ENCODE measurements at regions not wholly inside any gene's neighbourhood (a gene's known extent, or its start where the extent isn't known, plus 50 kb on each side); places are given as distances from the start of the nearest gene placed in this dataset.
"Not testable (repeated sequence)": the region's sequence is repeated elsewhere in the genome, so short reads cannot be mapped to it uniquely, and the experiment has no call there.

DNA sequence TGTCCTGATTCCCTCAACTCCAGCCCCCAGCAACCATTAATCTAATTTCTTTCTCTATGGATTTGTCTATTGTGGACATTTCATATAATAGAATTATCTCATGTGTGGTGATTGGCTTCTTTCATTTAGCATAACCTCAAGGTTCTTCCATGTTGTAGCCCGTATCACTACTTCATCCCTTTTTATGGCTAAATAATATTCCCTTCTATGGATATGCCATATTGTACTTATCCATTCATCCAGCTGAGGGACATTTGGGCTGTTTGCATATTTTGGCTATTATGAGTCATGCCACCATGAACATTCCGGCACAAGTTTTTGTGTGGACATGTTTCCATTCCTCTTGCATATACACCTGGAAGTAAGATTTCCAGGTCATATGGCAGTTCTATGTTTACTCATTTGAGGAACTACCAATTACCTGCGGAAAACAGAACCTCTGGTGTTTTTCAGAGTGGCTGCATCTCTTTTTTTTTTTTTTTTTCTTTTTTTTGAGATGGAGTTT lies 108.7 kb upstream of the MAP1LC3B2 start:
- ChIA-PET CTCF (no interaction called here), POLR2A (no interaction called here)
- TF ChIP-seq, protein P1, sequence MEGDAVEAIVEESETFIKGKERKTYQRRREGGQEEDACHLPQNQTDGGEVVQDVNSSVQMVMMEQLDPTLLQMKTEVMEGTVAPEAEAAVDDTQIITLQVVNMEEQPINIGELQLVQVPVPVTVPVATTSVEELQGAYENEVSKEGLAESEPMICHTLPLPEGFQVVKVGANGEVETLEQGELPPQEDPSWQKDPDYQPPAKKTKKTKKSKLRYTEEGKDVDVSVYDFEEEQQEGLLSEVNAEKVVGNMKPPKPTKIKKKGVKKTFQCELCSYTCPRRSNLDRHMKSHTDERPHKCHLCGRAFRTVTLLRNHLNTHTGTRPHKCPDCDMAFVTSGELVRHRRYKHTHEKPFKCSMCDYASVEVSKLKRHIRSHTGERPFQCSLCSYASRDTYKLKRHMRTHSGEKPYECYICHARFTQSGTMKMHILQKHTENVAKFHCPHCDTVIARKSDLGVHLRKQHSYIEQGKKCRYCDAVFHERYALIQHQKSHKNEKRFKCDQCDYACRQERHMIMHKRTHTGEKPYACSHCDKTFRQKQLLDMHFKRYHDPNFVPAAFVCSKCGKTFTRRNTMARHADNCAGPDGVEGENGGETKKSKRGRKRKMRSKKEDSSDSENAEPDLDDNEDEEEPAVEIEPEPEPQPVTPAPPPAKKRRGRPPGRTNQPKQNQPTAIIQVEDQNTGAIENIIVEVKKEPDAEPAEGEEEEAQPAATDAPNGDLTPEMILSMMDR (IDR thresholded peaks at IDR 0.05; ENCODE audit: control extremely low read depth, extremely low read depth, low read depth, missing control alignments), result no peak
- DNase-seq (ENCODE audit: extremely low spot score), result no peak

- CTCF ChIA-PET, result interaction anchor here (1.0 kb wide), 1 partner anchor 13 kb away, joined by 4 read pairs; no protein-coding TSS in a partner anchor
- DNase-seq (ENCODE audit: extremely low spot score); POLR2A ChIA-PET: not testable (repeated sequence)
Measured at GRCh38 chr12:116452975-116453374, 106.2 kb upstream of the MAP1LC3B2 start.

- ChIA-PET CTCF (no interaction called here), POLR2A (no interaction called here)
- TF ChIP-seq, protein P1 (IDR thresholded peaks at IDR 0.05; ENCODE audit: control extremely low read depth, extremely low read depth, low read depth, missing control alignments), result no peak
- no peak for DNase-seq (ENCODE audit: extremely low spot score)
Measured at GRCh38 chr12:116453631-116454030, 105.5 kb upstream of the MAP1LC3B2 start.

DNA sequence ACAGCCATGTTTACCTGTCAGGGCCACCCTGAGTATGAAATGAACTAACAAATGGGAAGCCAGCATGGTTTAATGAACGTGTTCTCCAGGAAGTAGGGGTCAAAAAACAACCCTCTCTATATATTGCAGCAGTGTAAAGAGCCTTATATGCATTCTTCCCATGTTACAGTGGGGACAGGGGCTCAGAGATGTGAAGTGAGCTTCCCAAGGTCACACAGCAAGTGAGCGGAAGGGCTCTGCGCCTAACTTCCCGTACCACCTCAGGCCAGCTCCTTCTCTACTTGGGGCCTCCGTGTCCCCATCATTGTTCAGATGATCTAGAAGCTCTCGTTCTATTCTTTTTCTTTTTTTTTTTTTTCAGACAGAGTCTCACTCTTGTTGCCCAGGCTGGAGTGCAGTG lies 105.1 kb upstream of the MAP1LC3B2 start:
- CTCF ChIA-PET, result no interaction called here
- no peak for DNase-seq (ENCODE audit: extremely low spot score)
- TF ChIP-seq, protein P1 (IDR thresholded peaks at IDR 0.05; ENCODE audit: control extremely low read depth, extremely low read depth, low read depth, missing control alignments), result no peak
- POLR2A ChIA-PET, result no interaction called here

DNA sequence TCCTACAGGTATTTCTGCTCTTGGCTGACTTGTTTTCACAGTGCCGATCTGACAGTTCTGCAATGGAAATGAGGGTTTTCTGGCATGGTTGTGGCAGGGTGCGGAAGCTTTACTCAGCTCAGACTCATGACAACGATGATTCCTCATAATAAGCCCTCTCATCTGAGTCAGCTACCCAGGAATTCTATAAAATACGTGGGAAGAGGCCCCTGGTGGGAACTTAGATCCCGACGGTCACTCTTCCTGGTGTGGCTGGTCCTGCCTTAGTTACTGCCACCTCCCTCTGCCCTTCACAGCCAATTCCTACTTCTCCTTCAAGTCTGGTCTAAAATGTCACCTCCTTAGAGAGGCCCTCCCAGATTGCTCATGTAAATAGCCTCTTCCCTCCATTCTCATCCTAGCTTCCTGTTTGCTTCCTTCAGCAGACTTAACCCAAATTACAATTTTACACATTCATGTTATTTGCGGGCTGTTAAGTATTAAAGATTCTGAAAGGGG lies 104.2 kb upstream of the MAP1LC3B2 start:
- TF ChIP-seq, protein P1 (IDR thresholded peaks at IDR 0.05; ENCODE audit: control extremely low read depth, extremely low read depth, low read depth, missing control alignments), result no peak
- POLR2A ChIA-PET, result no interaction called here
- DNase-seq (ENCODE audit: extremely low spot score), result no peak
- CTCF ChIA-PET, result no interaction called here

DNA sequence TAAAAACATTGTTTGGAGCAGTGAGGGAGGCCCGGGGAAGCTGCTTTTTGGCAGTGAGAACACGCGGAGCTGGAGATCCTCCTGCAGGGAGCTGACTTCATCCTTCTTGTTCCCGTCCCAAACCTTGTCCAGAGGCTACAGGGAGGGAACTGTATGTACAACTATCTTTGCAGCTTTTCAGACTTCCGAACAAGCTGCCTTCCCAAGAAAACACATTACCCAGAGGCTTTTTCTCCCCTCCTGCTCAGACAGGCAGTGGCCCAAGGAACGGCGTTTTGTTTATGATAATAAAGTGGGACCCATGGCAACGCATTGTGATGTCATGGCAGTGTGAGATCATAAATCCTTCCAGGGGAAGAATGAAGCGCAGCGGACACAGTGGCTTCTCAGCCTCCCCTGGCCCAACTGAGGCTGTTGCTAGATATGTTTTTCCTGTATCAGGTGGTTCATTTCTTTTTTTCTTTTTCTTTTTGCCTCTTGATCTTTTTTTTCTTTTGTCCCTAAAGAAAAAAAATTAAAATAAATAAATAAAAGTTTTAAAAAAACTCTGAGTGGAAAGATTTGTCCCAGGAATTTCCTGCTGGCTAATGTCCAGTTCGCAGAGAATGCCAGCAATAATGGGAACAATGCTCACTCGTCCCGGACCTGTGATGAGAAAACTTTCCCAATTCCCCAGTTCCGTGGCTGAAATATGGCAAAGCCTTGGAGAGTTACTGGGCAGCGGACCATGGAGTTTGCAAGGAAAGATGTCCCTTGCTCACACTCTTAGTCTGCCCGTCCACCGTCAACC lies 103.4 kb upstream of the MAP1LC3B2 start:
- ChIA-PET CTCF (no interaction called here), POLR2A (no interaction called here)
- DNase-seq (ENCODE audit: extremely low spot score), result no peak
- TF ChIP-seq, protein P1 (IDR thresholded peaks at IDR 0.05; ENCODE audit: control extremely low read depth, extremely low read depth, low read depth, missing control alignments), result no peak

DNA sequence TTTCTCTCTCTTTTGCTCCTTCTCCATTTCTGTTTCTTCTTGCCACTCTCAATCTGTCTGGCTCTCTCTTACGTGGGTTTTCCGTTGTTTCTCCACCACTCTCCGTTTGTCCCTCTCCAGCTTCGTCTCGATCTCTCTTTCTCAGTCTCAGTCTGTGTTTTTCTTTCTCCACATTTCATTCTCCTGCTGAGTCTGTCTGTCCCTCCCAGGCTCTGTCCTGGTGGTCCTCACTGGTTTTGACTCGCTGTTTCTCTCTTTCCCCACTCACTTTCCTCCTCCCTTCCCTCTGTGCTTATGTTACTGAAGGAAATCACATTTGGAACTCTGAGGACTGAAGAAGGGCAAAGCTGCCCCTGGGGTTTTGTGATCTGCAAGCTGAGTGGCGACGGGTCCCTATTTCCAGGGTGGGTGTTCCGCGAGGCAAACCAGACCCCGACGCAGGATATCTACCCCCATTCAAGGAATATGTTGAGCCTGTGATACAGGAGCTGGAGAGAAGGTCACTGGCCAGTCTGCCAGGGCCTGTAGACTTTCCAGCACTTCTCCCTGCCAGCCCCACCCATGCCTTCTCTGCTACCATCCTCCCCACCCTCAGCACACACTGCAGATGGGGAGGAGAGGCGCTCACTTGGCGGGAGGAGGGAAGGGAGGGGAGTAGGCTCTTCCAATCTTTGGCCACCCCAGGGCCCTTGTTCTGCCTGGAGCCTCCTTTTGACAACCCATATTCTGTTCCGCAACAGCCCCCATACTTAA lies 102.7 kb upstream of the MAP1LC3B2 start:
- DNase-seq (ENCODE audit: extremely low spot score), result no peak
- CTCF ChIA-PET, result no interaction called here

More for the DNA sequence above, 102.7 kb upstream of the MAP1LC3B2 start:
- POLR2A ChIA-PET, result no interaction called here
- TF ChIP-seq, protein P1 (IDR thresholded peaks at IDR 0.05; ENCODE audit: control extremely low read depth, extremely low read depth, low read depth, missing control alignments), result no peak

All from GM10248 (cell line).